ENCODE measurements at regions not wholly inside any gene's neighbourhood (a gene's known extent, or its start where the extent isn't known, plus 50 kb on each side); places are given as distances from the start of the nearest gene placed in this dataset.

DNA sequence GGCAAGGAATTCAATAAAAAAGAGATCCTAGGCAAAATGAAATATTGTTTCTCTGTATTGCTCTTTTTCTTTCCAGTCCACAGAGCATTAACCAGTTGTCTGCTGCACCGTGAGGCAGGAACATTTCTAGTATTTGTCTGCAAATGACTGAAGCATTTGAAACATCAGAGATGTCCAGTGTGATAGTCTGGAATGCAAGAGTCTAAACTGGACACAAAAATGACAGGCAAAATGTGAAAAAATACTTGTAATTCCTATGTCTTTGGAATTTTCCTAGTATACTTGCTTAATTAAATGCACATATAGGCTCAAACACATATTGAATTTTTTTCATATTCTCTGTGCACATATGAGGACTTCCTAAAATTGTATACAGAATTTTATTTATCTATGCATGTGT, 120.5 kb upstream of the SPATS2L start:
- TF ChIP-seq YY1 (IDR thresholded peaks at IDR 0.05; ENCODE audit: insufficient read depth, insufficient read length), result no peak
- no peak for TF ChIP-seq SUZ12 (IDR thresholded peaks at IDR 0.05; ENCODE audit: extremely low read depth, insufficient read depth, insufficient read length)
